AG09319 (cell line): ENCODE measurements at regions not wholly inside any gene's neighbourhood (a gene's known extent, or its start where the extent isn't known, plus 50 kb on each side); places are given as distances from the start of the nearest gene placed in this dataset.

ENCODE experiments used
- DNase-seq: peaks from one replicate; pipeline ENCODE4 v3.0.0-alpha.2; 2010; ENCODE audit warnings: low read depth; ENCODE audit errors: extremely low read depth
- CTCF ChIP-seq: IDR thresholded peaks from 2 replicates; pipeline ENCODE4 v1.5.1; 2011; ENCODE audit warnings: low read depth, mild to moderate bottlenecking, inconsistent platforms, low read length, moderate library complexity

GRCh38 chr10:52672880-52673279 is 99.7 kb downstream of the MBL2 start:
- no peak for TF ChIP-seq CTCF
- no peak for DNase-seq

GRCh38 chr10:52673468-52673867 is 99.1 kb downstream of the MBL2 start:
- DNase-seq = no peak
- no peak for TF ChIP-seq CTCF

- no peak for TF ChIP-seq CTCF
- no peak for DNase-seq
Measured at GRCh38 chr10:52674474-52674873, 98.1 kb downstream of the MBL2 start.

GRCh38 chr10:52677086-52677485 is 95.5 kb downstream of the MBL2 start:
- TF ChIP-seq CTCF = no peak
- DNase-seq = no peak

DNA sequence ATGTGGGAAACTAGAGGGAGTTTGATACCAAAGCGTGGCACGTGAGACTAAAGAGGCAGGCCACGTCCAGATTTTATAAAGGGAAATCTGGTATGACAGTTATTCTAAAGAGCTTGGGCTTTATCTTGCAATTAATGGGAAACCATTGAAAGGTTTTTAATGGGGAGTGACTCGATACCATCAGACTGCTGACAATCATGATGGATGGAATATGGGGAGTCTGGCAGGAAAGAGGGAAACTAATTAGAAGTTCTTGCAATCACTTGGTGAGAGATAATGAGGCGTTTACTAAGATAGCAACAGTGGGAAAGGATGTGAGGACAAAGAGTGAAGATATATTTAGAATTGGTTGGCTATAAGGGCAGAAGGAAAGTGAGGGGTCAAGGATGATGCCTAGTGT is 94.0 kb downstream of the MBL2 start:
- no peak for TF ChIP-seq CTCF
- DNase-seq = no peak

GRCh38 chr10:52679117-52679516 is 93.5 kb downstream of the MBL2 start:
- no peak for TF ChIP-seq CTCF
- no peak for DNase-seq

GRCh38 chr10:52682766-52683165 is 89.8 kb downstream of the MBL2 start:
- no peak for DNase-seq
- TF ChIP-seq CTCF = no peak
